Activated CD4-positive, alpha-beta T cell treated with anti-CD3 and anti-CD28 coated beads for 36 hours (primary cell): ENCODE measurements at regions not wholly inside any gene's neighbourhood (a gene's known extent, or its start where the extent isn't known, plus 50 kb on each side); places are given as distances from the start of the nearest gene placed in this dataset.
A peak's percentile ranks its signal among the peaks of the same experiment; 100 is the strongest.
"Not testable (repeated sequence)": the region's sequence is repeated elsewhere in the genome, so short reads cannot be mapped to it uniquely, and the experiment has no call there.

ENCODE experiments used
- ATAC-seq: fragments of 200-7000 bp; cut with Tn5 transposase; one replicate; pipeline ENCODE4 v1.10.0; 2021; ENCODE audit warnings: mild to moderate bottlenecking, moderate library complexity
- CTCF ChIA-PET: fragments of 350-600 bp; sonication (Branson Sonifier 250); formaldehyde crosslinking; loops from one replicate; lab custom pipeline; 2021; ENCODE audit warnings: antibody characterized with exemption; lab: Charles Lee
- POLR2A ChIA-PET: fragments of 350-600 bp; sonication (Branson Sonifier 250); formaldehyde crosslinking; loops from one replicate; lab custom pipeline; 2021; ENCODE audit warnings: antibody characterized with exemption, inconsistent platforms; lab: Charles Lee
- DNase-seq: peaks from one replicate; pipeline ENCODE4 v3.0.0-alpha.2; 2020
- H3K27ac Mint-ChIP-seq: one replicate; pipeline ENCODE4 v1.8.0; 2021; ENCODE audit warnings: mixed read lengths
- H3K27me3 Mint-ChIP-seq: one replicate; pipeline ENCODE4 v1.8.0; 2021; ENCODE audit warnings: mixed read lengths
- H3K36me3 Mint-ChIP-seq: one replicate; pipeline ENCODE4 v1.8.0; 2021; ENCODE audit warnings: low read depth, mixed read lengths
- H3K4me1 Mint-ChIP-seq: one replicate; pipeline ENCODE4 v1.8.0; 2021; ENCODE audit warnings: mixed read lengths
- H3K4me3 Mint-ChIP-seq: one replicate; pipeline ENCODE4 v1.8.0; 2021; ENCODE audit warnings: mild to moderate bottlenecking, moderate library complexity, mixed read lengths
- H3K9me3 Mint-ChIP-seq: one replicate; pipeline ENCODE4 v1.8.0; 2021; ENCODE audit warnings: low read depth, mixed read lengths
- intact Hi-C, 2 experiments: fragments of 100-400 bp; cut with DNase I in 1 of 2; cut with micrococcal nuclease in 1 of 2; formaldehyde crosslinking; loops; one replicate each; pipeline versions ENCODE4 v1.14.2 to v1.15.1; 2022 to 2024; cut with DNase I, micrococcal nuclease

- CTCF ChIA-PET, result interaction anchor here (0.9 to 1.1 kb wide), 3 partner anchors 9 to 208 kb away, joined by 3 read pairs; no protein-coding TSS in a partner anchor
- peaks cover 11% of the 10 kb centered on the region for H3K36me3 Mint-ChIP-seq
- H3K27ac Mint-ChIP-seq, H3K4me3 Mint-ChIP-seq, intact Hi-C loops, POLR2A ChIA-PET, ATAC-seq, H3K27me3 Mint-ChIP-seq: not testable (repeated sequence)
- peaks cover 14% of the 10 kb centered on the region for H3K4me1 Mint-ChIP-seq
- H3K9me3 Mint-ChIP-seq, result peaks cover 13% of the 10 kb centered on the region
- DNase-seq, result peak; percentile 12
Measured at GRCh38 chr12:48409938-48410337, 59.2 kb upstream of the ZNF641 start.

DNA sequence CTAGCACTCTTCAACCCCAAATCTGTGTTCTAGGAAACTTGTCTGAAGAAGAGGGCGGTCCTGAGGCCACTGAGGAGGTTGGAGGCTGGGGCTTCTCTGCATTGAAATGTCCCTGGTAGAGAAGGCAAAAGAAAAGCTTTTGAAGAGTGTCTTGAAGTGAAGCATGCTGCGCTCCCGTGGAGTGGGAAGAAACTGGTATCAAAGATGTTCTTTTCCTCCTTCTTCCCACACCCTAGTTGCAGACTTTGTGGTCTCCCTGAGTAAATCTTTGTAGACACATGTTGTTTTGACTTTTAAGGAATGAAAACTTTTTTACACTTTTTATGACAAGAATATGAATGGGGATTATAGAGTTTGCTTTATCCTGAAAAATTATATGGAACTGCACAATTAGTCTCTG lies 59.0 kb upstream of the ANP32D start:
- DNase-seq (no peak), ATAC-seq (no peak)
- Mint-ChIP-seq H3K27ac (no peak overlapping the region), H3K9me3 (peaks cover 4% of the 10 kb centered on the region), H3K4me1 (peaks cover 14% of the 10 kb centered on the region), H3K27me3 (peaks cover 12% of the 10 kb centered on the region), H3K4me3 (no peak overlapping the region), H3K36me3 (peaks cover 9% of the 10 kb centered on the region)
- ChIA-PET POLR2A (no interaction called here), CTCF (no interaction called here)
- intact Hi-C loops, result no loop called here

DNA sequence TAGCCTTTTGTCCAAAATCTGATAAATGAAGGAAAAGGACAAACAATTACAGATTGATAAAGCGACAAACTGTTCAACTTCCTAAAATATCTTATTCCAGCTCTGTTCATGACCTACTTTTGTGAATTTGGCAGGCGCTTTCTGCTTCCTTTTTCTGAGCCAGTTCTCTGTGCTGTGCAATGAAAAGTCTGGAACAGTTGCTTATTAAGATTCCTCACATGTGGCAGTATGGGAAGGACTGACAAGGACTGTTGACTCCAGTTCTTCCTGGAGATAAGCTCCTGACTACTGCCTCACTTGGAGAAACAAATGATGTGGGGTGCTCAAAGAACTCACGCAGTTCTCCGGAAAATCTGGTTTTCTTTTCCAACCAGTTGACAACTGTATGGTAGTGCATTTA lies 58.3 kb upstream of the ANP32D start:
- H3K36me3 Mint-ChIP-seq, result peaks cover 7% of the 10 kb centered on the region
- ATAC-seq, result no peak
- ChIA-PET POLR2A (no interaction called here), CTCF (interaction anchor here (0.7 kb wide), 1 partner anchor 204 kb away, joined by 4 read pairs; no protein-coding TSS in a partner anchor)
- H3K27me3 Mint-ChIP-seq, result peaks cover 13% of the 10 kb centered on the region
- H3K4me1 Mint-ChIP-seq, result peaks cover 14% of the 10 kb centered on the region
- no peak for DNase-seq
- H3K27ac Mint-ChIP-seq, result no peak overlapping the region
- peaks cover 4% of the 10 kb centered on the region for H3K9me3 Mint-ChIP-seq
- H3K4me3 Mint-ChIP-seq, result no peak overlapping the region
- intact Hi-C loops, result no loop called here

DNA sequence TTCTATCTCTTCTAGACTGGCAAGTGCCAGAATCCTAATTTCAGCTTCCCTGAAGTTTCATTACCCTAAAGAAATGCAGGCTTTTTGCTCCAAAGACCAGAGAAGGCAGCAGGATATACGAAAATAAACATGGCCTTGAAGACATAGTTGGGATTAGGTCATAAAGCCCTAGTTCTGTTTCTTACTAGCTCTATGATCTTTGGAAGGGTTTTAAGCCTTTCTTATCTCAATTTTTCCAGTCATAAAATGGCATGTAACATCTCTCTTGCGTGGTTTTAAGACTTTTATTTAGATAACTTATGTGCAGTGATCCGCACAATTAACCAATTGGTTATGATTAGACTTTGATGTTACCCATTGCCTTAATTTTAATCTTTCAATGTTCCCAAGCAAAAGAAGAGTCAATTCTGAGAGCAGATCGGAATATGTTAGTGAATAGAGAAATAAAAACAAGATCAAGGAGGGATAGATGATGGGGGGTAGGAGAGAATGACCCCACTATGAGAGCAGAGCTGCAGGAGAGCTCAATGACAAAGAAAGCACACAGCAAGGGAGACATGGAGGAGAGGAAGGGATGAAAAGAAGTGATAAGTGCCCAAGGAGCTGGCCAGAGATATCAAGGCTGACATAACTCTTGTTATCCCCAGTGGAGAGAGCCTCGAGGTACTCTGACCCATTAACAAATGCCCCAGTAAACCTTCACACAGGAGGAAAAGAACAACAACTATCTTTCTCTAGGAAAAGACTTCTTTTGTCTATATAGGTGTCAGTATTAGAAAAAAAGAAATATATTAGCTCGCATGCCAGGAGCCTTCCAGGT lies 53.0 kb upstream of the ANP32D start:
- ATAC-seq (no peak), DNase-seq (no peak)
- ChIA-PET CTCF (interaction anchor here (0.9 to 1.3 kb wide), 2 partner anchors 10 to 27 kb away, joined by 3 to 5 read pairs; no protein-coding TSS in a partner anchor), POLR2A (no interaction called here)
- Mint-ChIP-seq H3K36me3 (no peaks in the 10 kb centered on the region), H3K4me3 (no peak overlapping the region), H3K27me3 (peaks cover 16% of the 10 kb centered on the region), H3K27ac (no peak overlapping the region), H3K9me3 (no peaks in the 10 kb centered on the region), H3K4me1 (no peaks in the 10 kb centered on the region)
- intact Hi-C loops, result no loop called here

- Mint-ChIP-seq H3K27me3 (peaks cover 15% of the 10 kb centered on the region), H3K4me3 (no peak overlapping the region), H3K36me3 (no peaks in the 10 kb centered on the region), H3K4me1 (peaks cover 2% of the 10 kb centered on the region), H3K9me3 (no peaks in the 10 kb centered on the region), H3K27ac (no peak overlapping the region)
- POLR2A ChIA-PET, result no interaction called here
- intact Hi-C loops, result no loop called here
- ATAC-seq, result no peak
- CTCF ChIA-PET, result interaction anchor here (1.3 kb wide), 1 partner anchor 27 kb away, joined by 5 read pairs; no protein-coding TSS in a partner anchor
- no peak for DNase-seq
Measured at GRCh38 chr12:48420039-48420775, 52.2 kb upstream of the ANP32D start.

DNA sequence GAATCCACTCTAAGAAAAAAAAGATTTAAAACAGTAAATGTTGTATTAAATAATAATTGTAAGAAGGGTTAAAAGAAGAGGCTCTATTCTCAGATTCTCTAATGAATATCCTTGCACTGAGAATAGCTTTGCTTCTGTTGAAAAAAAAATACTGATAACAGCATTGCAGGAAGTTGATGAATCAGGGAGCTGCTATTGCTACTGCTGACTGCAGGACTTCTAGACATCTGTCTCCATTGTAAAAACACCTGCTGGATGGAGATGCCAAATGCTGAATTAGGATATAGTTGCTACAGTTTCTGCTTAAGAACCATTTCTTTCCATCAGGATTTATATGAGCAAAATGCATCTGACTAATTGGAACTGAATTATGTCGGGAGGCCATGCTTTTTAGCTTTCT lies 50.3 kb upstream of the ANP32D start:
- Mint-ChIP-seq H3K9me3 (no peaks in the 10 kb centered on the region), H3K4me1 (peaks cover 2% of the 10 kb centered on the region), H3K27ac (no peak overlapping the region), H3K27me3 (peaks cover 11% of the 10 kb centered on the region), H3K4me3 (no peak overlapping the region), H3K36me3 (no peaks in the 10 kb centered on the region)
- intact Hi-C loops, result no loop called here
- DNase-seq (no peak), ATAC-seq (no peak)
- ChIA-PET CTCF (no interaction called here), POLR2A (no interaction called here)
